ENCODE measurements at regions not wholly inside any gene's neighbourhood (a gene's known extent, or its start where the extent isn't known, plus 50 kb on each side); places are given as distances from the start of the nearest gene placed in this dataset.

GRCh38 chr13:97528518-97528917 is 94.5 kb downstream of the RAP2A start (continued):
- no peak for TF ChIP-seq ZNF462 (CRISPR knock-in tag; IDR thresholded peaks at IDR 0.05)
- TF ChIP-seq EZH2phosphoT487 (IDR thresholded peaks at IDR 0.05; ENCODE audit: unreplicated experiment), result no peak
- no peak for TF ChIP-seq STAT1 (IDR thresholded peaks at IDR 0.05; ENCODE audit: unreplicated experiment)
- TF ChIP-seq, protein P1, sequence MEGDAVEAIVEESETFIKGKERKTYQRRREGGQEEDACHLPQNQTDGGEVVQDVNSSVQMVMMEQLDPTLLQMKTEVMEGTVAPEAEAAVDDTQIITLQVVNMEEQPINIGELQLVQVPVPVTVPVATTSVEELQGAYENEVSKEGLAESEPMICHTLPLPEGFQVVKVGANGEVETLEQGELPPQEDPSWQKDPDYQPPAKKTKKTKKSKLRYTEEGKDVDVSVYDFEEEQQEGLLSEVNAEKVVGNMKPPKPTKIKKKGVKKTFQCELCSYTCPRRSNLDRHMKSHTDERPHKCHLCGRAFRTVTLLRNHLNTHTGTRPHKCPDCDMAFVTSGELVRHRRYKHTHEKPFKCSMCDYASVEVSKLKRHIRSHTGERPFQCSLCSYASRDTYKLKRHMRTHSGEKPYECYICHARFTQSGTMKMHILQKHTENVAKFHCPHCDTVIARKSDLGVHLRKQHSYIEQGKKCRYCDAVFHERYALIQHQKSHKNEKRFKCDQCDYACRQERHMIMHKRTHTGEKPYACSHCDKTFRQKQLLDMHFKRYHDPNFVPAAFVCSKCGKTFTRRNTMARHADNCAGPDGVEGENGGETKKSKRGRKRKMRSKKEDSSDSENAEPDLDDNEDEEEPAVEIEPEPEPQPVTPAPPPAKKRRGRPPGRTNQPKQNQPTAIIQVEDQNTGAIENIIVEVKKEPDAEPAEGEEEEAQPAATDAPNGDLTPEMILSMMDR (conservative IDR thresholded peaks at IDR 0.05; ENCODE audit: low read depth in 2 of 2), result no peak
- no peak for TF ChIP-seq NANOG (IDR thresholded peaks at IDR 0.05; ENCODE audit: borderline replicate concordance)
- TF ChIP-seq ZNF114 (CRISPR knock-in tag; IDR thresholded peaks at IDR 0.05), result no peak

- no peak overlapping the region for H3K4me3 Mint-ChIP-seq
- H3K27me3 ChIP-seq (ENCODE audit: insufficient read depth), result no peaks in the 10 kb centered on the region
- 0 out of 2 replicates have a peak overlapping the region, but pooled peaks have one; percentile 52 for H2AFZ ChIP-seq
- H3K27me3 Mint-ChIP-seq (ENCODE audit: insufficient read depth, low read depth, poor library complexity), result peaks cover 2% of the 10 kb centered on the region
- peaks cover 7% of the 10 kb centered on the region; the same call in 1 of the 2 replicates for H3K9me2 ChIP-seq (ENCODE audit: insufficient read depth)
- no peak for ATAC-seq
- H3K79me2 ChIP-seq (replicated peaks; ENCODE audit: insufficient read depth), result no peaks in the 10 kb centered on the region
- no peaks in the 10 kb centered on the region for H3F3A ChIP-seq (replicated peaks; ENCODE audit: low read depth)
- no peaks in the 10 kb centered on the region for H3K4me1 ChIP-seq (ENCODE audit: insufficient read depth)
- no peak overlapping the region for H3K27ac ChIP-seq (ENCODE audit: low read depth)
- DNase-seq (ENCODE audit: low spot score), result no peak
- H3K4me2 ChIP-seq, result no peak overlapping the region
- H3K4me1 Mint-ChIP-seq, result no peaks in the 10 kb centered on the region
- H3K36me3 Mint-ChIP-seq (ENCODE audit: low read depth), result no peaks in the 10 kb centered on the region
- H3K9me3 Mint-ChIP-seq, result no peaks in the 10 kb centered on the region
- no peak overlapping the region for H3K4me3 ChIP-seq
- no peak overlapping the region for H3K27ac Mint-ChIP-seq
- no peaks in the 10 kb centered on the region for H4K20me1 ChIP-seq (replicated peaks; ENCODE audit: insufficient read depth)
- H3K36me3 ChIP-seq (ENCODE audit: insufficient read depth), result no peaks in the 10 kb centered on the region
- TF ChIP-seq STAT1 (IDR thresholded peaks at IDR 0.05; ENCODE audit: unreplicated experiment), result no peak
- TF ChIP-seq REST (IDR thresholded peaks at IDR 0.05; ENCODE audit: unreplicated experiment), result no peak
- TF ChIP-seq POLR2AphosphoS5 (IDR thresholded peaks at IDR 0.05; ENCODE audit: low read depth), result no peak
Observed at GRCh38 chr13:97534540-97534939, 100.6 kb downstream of the RAP2A start.
